Heart left ventricle (tissue), 13 donors: ENCODE measurements at regions not wholly inside any gene's neighbourhood (a gene's known extent, or its start where the extent isn't known, plus 50 kb on each side); places are given as distances from the start of the nearest gene placed in this dataset.

ENCODE experiments used
- POLR2A ChIP-seq, 2 donors: fragments of 450-650 bp; IDR thresholded peaks; one replicate each; pipeline ENCODE4 v1.6.1; 2017; ENCODE audit warnings: antibody characterized with exemption in 2 of 2, mild to moderate bottlenecking in 2 of 2, moderate library complexity in 2 of 2
- TF ChIP-seq, protein P1 (sequence below), 12 donors: fragments of 200-600 bp; sonication (generic) in 4 of 12; IDR thresholded peaks; one replicate each; pipeline versions ENCODE4 v1.5.0 to v1.8.0; 2018 to 2022; ENCODE audit warnings: antibody characterized with exemption in 12 of 12, mild to moderate bottlenecking in 5 of 12
- donor health status: ischemic (EF 13 %, LVEDD 7.1; RV severe dilation, severe dysfunction).
- donor health status: DM: no; HTN: yes; CAD: no.
- donor health status: DM: no; HTN: no; CAD: no.
- donor health status: ischemic (EF 25% LVEDD 6.9; RV normal size, moderate dysfunction).
- donor health status: ischemic (EF 25% LVEDD 5.7; RV mildly dilated, moderate dysfunction).
- donor health status: ischemic (EF 35%, LVEDD 5.7; RV mildly dilated, moderate dysfunction).
- donor health status: nonischemic (EF 11% LVEDD 7.7; RV severe dilation, severe dysfunction).
- donor health status: DM: yes; HTN: yes; CAD: no.
- donor health status: PGD.
- donor health status: ischemic (EF 29% LVEDD 5.4; RV normal size, mild dysfunction).
- donor health status: nonischemic (EF 23%, LVEDD 6.1; RV moderate dilation, normal function).

DNA sequence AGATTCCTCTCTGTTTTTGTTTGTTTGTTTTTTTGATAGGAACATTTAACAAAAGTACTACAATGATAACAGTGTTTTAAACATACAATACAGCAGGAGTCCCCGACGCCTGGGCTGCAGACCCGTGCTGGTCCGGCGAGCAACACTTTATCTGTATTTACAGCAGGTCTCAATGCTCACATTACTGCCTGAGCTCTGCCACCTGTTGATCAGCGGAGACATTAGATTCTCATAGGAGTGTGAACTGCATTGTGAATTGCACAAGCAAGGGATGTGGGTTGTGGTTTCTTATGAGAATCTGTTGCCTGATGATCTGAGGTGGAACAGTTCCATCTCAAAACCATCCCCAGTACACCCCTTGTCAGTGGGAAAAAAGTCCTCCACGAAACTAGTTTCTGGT, 1068.5 kb upstream of the CDH10 start:
- TF ChIP-seq, protein P1, sequence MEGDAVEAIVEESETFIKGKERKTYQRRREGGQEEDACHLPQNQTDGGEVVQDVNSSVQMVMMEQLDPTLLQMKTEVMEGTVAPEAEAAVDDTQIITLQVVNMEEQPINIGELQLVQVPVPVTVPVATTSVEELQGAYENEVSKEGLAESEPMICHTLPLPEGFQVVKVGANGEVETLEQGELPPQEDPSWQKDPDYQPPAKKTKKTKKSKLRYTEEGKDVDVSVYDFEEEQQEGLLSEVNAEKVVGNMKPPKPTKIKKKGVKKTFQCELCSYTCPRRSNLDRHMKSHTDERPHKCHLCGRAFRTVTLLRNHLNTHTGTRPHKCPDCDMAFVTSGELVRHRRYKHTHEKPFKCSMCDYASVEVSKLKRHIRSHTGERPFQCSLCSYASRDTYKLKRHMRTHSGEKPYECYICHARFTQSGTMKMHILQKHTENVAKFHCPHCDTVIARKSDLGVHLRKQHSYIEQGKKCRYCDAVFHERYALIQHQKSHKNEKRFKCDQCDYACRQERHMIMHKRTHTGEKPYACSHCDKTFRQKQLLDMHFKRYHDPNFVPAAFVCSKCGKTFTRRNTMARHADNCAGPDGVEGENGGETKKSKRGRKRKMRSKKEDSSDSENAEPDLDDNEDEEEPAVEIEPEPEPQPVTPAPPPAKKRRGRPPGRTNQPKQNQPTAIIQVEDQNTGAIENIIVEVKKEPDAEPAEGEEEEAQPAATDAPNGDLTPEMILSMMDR (IDR thresholded peaks at IDR 0.05), result no peak
- no peak for TF ChIP-seq POLR2A (IDR thresholded peaks at IDR 0.05)
